NCI-H1436 treated with DMSO at 0.1 percent for 48 hours (cell line): ENCODE measurements at regions not wholly inside any gene's neighbourhood (a gene's known extent, or its start where the extent isn't known, plus 50 kb on each side); places are given as distances from the start of the nearest gene placed in this dataset.

ENCODE experiments used
- DNase-seq: peaks from one replicate; lab custom pipeline; 2025; lab: John Stamatoyannopoulos, UW

GRCh38 chr1:101290922-101291561, 54.2 kb downstream of the S1PR1 start:
- no peak for DNase-seq

- no peak for DNase-seq
Measured at GRCh38 chr1:101291562-101292380, 55.0 kb downstream of the S1PR1 start.

- DNase-seq: no peak
Measured at GRCh38 chr1:101293461-101294051, 56.7 kb downstream of the S1PR1 start.

GRCh38 chr1:101295209-101295608, 58.4 kb downstream of the S1PR1 start:
- no peak for DNase-seq

GRCh38 chr1:101298663-101299062, 61.8 kb downstream of the S1PR1 start:
- no peak for DNase-seq

- DNase-seq: no peak
Measured at GRCh38 chr1:101299141-101299540, 62.3 kb downstream of the S1PR1 start.

- no peak for DNase-seq
Measured at GRCh38 chr1:101299710-101300109, 62.9 kb downstream of the S1PR1 start.

- no peak for DNase-seq
Measured at GRCh38 chr1:101300916-101301315, 64.1 kb downstream of the S1PR1 start.

- DNase-seq: no peak
Measured at GRCh38 chr1:101301446-101302057, 64.7 kb downstream of the S1PR1 start.

GRCh38 chr1:101302831-101303511, 66.2 kb downstream of the S1PR1 start:
- no peak for DNase-seq

GRCh38 chr1:101307985-101308689, 71.3 kb downstream of the S1PR1 start:
- no peak for DNase-seq

- no peak for DNase-seq
Measured at GRCh38 chr1:101308935-101309333, 72.1 kb downstream of the S1PR1 start.

GRCh38 chr1:101309334-101310311, 72.8 kb downstream of the S1PR1 start:
- no peak for DNase-seq

- no peak for DNase-seq
Measured at GRCh38 chr1:101310506-101310905, 73.7 kb downstream of the S1PR1 start.

- no peak for DNase-seq
Measured at GRCh38 chr1:101311146-101311920, 74.5 kb downstream of the S1PR1 start.

GRCh38 chr1:101312147-101312546, 75.3 kb downstream of the S1PR1 start:
- no peak for DNase-seq

GRCh38 chr1:101313356-101313755, 76.5 kb downstream of the S1PR1 start:
- no peak for DNase-seq

- DNase-seq: no peak
Measured at GRCh38 chr1:101314244-101314643, 77.4 kb downstream of the S1PR1 start.

- DNase-seq: no peak
Measured at GRCh38 chr1:101316256-101316655, 79.4 kb downstream of the S1PR1 start.

GRCh38 chr1:101316799-101317198, 80.0 kb downstream of the S1PR1 start:
- DNase-seq: no peak
